ENCODE measurements at regions not wholly inside any gene's neighbourhood (a gene's known extent, or its start where the extent isn't known, plus 50 kb on each side); places are given as distances from the start of the nearest gene placed in this dataset.

- Histone ChIP-seq H3K4me3 (no peak overlapping the region), H3K36me3 (no peaks in the 10 kb centered on the region), H3K27me3 (replicated peaks; ENCODE audit: insufficient read depth) (no peaks in the 10 kb centered on the region), H3K9me3 (no peaks in the 10 kb centered on the region), H3K4me1 (ENCODE audit: control insufficient read depth in 1 of 2, low read depth in 2 of 2) (peaks cover 16 to 30% of the 10 kb centered on the region in 2 donors), H3K27ac (no peak overlapping the region)
- no peak for DNase-seq (ENCODE audit: low spot score)
- ATAC-seq (ENCODE audit: insufficient number of reproducible peaks, low FRiP score, low read depth): no peak
- TF ChIP-seq, protein P1, sequence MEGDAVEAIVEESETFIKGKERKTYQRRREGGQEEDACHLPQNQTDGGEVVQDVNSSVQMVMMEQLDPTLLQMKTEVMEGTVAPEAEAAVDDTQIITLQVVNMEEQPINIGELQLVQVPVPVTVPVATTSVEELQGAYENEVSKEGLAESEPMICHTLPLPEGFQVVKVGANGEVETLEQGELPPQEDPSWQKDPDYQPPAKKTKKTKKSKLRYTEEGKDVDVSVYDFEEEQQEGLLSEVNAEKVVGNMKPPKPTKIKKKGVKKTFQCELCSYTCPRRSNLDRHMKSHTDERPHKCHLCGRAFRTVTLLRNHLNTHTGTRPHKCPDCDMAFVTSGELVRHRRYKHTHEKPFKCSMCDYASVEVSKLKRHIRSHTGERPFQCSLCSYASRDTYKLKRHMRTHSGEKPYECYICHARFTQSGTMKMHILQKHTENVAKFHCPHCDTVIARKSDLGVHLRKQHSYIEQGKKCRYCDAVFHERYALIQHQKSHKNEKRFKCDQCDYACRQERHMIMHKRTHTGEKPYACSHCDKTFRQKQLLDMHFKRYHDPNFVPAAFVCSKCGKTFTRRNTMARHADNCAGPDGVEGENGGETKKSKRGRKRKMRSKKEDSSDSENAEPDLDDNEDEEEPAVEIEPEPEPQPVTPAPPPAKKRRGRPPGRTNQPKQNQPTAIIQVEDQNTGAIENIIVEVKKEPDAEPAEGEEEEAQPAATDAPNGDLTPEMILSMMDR (IDR thresholded peaks at IDR 0.05): no peak
Measured at GRCh38 chr9:13603921-13604320, 324.4 kb upstream of the MPDZ start.

- TF ChIP-seq, protein P1 (IDR thresholded peaks at IDR 0.05): no peak
- H3K27ac ChIP-seq: no peak overlapping the region
- H3K4me3 ChIP-seq: no peak overlapping the region
- peaks cover 0 to 6% of the 10 kb centered on the region in 2 donors for H3K4me1 ChIP-seq (ENCODE audit: control insufficient read depth in 1 of 2, low read depth in 2 of 2)
- H3K36me3 ChIP-seq: no peaks in the 10 kb centered on the region
- ATAC-seq (ENCODE audit: insufficient number of reproducible peaks, low FRiP score, low read depth): no peak
- H3K27me3 ChIP-seq (replicated peaks; ENCODE audit: insufficient read depth): no peaks in the 10 kb centered on the region
- no peaks in the 10 kb centered on the region for H3K9me3 ChIP-seq
- DNase-seq (ENCODE audit: low spot score): no peak
Measured at GRCh38 chr9:13598738-13599137, 319.2 kb upstream of the MPDZ start.

DNA sequence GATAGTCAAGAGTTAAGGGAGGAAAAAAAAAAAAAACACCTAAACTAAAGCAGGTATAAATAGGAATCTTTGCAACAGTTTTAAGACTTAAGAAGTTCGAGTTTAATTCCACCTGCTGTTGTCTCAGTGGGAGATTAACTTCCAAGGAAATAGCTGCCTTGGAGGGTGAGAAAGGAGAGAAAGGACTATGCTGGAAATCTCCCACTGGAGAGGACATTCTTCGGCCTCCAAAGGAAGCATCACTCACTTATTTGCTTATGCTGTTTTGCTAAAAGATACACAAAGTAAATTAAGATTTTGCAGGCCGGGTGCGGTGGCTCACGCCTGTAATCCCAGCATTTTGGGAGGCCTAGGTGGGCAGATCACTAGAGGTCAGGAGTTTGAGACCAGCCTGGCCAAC, 317.9 kb upstream of the MPDZ start:
- Histone ChIP-seq H3K27me3 (replicated peaks; ENCODE audit: insufficient read depth) (no peaks in the 10 kb centered on the region), H3K9me3 (no peaks in the 10 kb centered on the region), H3K4me1 (ENCODE audit: control insufficient read depth in 1 of 2, low read depth in 2 of 2) (peaks cover 0 to 6% of the 10 kb centered on the region in 2 donors), H3K27ac (no peak overlapping the region), H3K36me3 (no peaks in the 10 kb centered on the region), H3K4me3 (no peak overlapping the region)
- TF ChIP-seq, protein P1 (IDR thresholded peaks at IDR 0.05): no peak
- ATAC-seq (ENCODE audit: insufficient number of reproducible peaks, low FRiP score, low read depth): no peak
- DNase-seq (ENCODE audit: low spot score): no peak

- no peaks in the 10 kb centered on the region for H3K9me3 ChIP-seq
- H3K27me3 ChIP-seq (replicated peaks; ENCODE audit: insufficient read depth): no peaks in the 10 kb centered on the region
- DNase-seq (ENCODE audit: low spot score): no peak
- TF ChIP-seq, protein P1 (IDR thresholded peaks at IDR 0.05): no peak
- H3K27ac ChIP-seq: no peak overlapping the region
- no peaks in the 10 kb centered on the region for H3K36me3 ChIP-seq
- peaks cover 0 to 6% of the 10 kb centered on the region in 2 donors for H3K4me1 ChIP-seq (ENCODE audit: control insufficient read depth in 1 of 2, low read depth in 2 of 2)
- ATAC-seq (ENCODE audit: insufficient number of reproducible peaks, low FRiP score, low read depth): no peak
- no peak overlapping the region for H3K4me3 ChIP-seq
Measured at GRCh38 chr9:13597004-13597403, 317.5 kb upstream of the MPDZ start.

DNA sequence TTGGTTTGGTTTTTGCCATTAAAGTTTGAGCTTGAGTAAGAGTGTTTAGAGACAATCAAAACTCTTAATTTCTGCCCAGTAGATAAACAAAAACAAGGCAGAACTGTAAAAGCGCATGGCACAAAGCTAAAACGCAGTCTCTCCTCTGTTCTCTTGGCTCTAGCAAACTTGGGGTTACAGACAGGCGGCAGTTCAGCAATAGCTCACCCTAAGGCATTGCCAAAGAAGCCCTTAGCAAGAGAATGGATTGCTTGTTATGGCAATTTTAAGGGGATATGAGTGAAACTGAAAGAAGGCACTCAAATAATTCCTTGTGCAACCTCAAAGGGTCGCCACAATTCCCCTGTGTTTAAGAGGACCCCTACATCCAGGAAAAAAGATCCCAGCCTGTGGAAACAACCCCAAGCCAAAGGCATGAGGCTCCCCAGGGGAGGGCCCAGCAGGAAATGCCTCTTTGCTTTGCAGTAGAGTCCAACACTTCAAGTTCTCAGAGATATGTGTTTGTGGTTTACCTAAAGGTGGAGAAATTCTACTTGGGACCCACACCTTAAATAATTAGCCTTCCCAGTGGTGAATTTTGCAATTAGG, 317.0 kb upstream of the MPDZ start:
- no peak for ATAC-seq (ENCODE audit: insufficient number of reproducible peaks, low FRiP score, low read depth)
- TF ChIP-seq, protein P1 (IDR thresholded peaks at IDR 0.05): no peak
- Histone ChIP-seq H3K27ac (no peak overlapping the region), H3K9me3 (no peaks in the 10 kb centered on the region), H3K4me3 (no peak overlapping the region), H3K36me3 (no peaks in the 10 kb centered on the region), H3K27me3 (replicated peaks; ENCODE audit: insufficient read depth) (no peaks in the 10 kb centered on the region), H3K4me1 (ENCODE audit: control insufficient read depth in 1 of 2, low read depth in 2 of 2) (peaks cover 0 to 6% of the 10 kb centered on the region in 2 donors)
- no peak for DNase-seq (ENCODE audit: low spot score)

All from thoracic aorta (tissue), 2 donors.